Neural progenitor cell (in vitro differentiated cells): ENCODE measurements at regions not wholly inside any gene's neighbourhood (a gene's known extent, or its start where the extent isn't known, plus 50 kb on each side); places are given as distances from the start of the nearest gene placed in this dataset.

Experiments used
- CTCF ChIP-seq: fragments of 200-600 bp; sonication (generic); IDR thresholded peaks from 2 replicates; pipeline ENCODE4 v1.5.1; 2017; ENCODE audit warnings: antibody characterized with exemption, mild to moderate bottlenecking
- EZH2 ChIP-seq: fragments of 200-600 bp; sonication (generic); IDR thresholded peaks from 2 replicates; pipeline ENCODE4 v1.6.1; 2017; ENCODE audit warnings: antibody characterized with exemption, mild to moderate bottlenecking, moderate library complexity

GRCh38 chr15:95520922-95521321, 809.6 kb upstream of the NR2F2 start:
- TF ChIP-seq CTCF = no peak
- TF ChIP-seq EZH2 = no peak
